COLO829 (cell line): ENCODE measurements at regions not wholly inside any gene's neighbourhood (a gene's known extent, or its start where the extent isn't known, plus 50 kb on each side); places are given as distances from the start of the nearest gene placed in this dataset.

ENCODE experiments used
- DNase-seq: peaks from one replicate; pipeline ENCODE4 v3.0.0; 2012; ENCODE audit warnings: low spot score

DNA sequence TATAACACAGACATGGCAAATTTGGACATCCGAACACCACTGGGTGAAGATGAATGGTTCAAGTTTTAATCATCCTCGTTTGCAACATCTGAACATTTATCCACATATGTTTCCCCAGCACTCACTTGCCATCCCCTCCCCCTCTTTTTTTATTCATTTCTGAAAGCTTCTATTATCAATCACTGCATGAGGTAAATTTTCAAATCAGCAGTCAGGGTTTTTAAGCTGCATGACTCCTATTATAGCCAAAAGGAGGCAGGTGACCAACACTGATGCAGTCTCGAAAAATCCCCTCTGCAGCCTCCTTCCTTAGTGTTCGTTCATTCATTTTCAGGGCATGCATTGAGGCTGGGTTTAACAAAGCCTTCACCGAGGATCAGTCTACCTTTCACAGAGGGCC is 530.8 kb upstream of the JARID2 start:
- no peak for DNase-seq

DNA sequence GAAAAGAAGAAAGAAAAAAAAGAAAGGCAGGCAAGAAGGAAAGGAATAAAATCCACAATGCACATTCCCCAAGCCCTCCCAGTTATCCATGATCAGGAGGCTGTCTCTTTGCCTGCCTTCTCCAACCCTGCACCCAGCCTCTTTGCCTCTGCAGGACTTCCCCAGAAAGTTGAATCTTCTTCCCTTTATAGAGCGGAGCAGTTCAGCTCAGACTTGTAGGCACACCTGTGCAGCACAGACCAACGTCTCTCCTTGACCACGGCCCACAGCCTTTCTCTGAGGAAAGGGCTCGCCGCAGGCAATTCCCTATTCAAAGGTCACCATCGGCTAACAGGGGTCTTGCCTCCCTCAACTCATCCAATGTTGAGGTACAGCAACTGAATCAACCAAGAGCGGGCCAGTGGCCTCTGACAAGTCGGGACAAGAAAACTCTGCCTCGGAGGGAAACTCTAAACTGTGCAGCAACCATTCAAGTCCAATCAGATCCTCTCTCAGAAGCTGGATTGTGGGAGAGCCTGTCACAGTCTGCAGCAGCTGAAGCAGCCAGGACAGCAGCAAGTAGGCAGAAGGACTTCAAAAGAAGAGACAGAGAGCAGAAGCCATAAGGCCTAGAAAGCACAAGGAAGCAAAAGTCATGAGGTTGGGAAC is 529.2 kb upstream of the JARID2 start:
- no peak for DNase-seq

DNA sequence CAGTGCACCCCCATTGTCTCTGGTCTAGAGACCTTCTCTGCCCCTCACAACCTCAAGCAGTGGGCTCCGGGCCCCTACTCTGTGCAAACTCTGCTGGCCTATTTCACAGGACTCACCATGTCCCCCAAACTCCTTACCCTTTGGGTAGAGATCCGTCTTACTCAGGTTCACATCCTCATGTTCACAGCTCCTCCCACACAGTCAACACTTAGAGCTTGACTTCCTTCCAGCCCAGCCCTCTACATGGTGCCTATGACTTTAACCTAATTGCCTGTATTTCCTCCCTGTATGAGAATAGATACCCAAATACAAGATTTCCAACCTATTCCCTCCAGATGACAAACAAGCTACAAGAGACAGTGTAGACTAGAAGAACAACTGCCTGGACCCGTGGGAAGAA is 528.6 kb upstream of the JARID2 start:
- no peak for DNase-seq

DNA sequence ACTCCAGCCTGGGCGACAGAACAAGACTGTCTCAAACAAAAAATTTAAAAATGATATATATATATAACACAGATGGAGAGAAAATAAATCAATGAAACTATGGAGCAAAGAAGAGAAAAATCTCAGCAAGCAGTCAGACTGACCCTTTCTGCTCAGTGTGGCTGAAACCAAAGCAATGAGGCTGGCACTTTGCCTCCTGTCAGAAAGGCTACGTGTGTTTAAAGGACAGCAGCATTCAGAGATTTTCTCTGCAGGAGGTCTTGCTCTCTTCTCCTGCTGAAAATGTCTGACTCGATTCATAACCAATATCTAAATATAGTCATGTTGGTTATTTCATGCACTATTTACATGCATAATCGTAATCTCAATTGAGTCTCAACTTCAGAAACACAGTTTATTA is 527.0 kb upstream of the JARID2 start:
- no peak for DNase-seq

DNA sequence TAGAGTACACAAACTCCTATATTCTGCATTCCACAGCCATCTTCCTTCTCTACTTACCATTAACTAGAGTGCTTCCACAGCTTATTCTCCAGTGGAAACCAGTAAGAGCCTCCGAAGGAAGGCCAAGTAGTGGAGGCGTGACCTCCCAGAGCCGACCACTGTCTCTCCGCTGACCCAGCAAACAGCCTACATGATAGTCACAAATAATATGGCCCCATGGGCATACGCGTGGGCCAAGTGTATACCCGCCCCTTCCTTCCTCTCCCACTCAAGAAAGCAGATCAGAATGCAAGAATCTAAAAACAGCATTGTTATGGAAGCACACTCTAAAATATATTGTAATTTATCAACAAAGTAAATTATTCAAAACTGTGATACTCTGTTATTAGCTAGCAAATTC is 526.6 kb upstream of the JARID2 start:
- no peak for DNase-seq

DNA sequence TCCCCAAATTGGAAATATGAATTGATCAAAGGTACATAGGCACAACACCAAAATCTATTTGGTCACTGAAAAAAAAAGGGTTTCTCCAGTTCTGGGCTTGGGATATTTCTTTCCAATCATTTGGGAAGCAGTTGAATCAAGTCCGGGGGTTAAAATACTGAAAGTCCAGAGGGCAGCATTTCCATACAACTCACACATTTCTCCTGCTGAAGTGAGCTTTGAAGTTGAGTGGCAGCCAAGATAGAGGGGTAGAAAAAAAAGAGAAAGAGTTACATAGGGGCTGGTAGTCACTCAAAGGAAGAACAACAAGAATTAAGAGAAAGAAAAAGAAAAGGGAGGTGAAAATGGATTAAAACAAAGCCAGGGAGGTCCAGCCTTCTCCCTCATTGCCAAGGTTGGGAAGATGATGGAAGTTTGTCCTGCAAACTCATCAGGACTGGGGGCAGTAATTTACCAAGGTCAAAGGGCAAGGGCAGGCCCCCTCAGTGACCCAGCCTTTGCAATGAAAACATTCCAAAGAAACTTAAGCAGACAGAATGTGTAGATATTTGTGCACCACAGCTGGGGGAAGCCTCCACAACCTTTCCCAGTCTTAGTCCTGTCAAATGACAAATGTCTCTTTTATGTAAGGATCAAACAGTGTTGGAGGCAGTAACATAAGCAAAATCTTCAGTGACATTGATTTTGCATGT is 525.3 kb upstream of the JARID2 start:
- DNase-seq, result no peak

DNA sequence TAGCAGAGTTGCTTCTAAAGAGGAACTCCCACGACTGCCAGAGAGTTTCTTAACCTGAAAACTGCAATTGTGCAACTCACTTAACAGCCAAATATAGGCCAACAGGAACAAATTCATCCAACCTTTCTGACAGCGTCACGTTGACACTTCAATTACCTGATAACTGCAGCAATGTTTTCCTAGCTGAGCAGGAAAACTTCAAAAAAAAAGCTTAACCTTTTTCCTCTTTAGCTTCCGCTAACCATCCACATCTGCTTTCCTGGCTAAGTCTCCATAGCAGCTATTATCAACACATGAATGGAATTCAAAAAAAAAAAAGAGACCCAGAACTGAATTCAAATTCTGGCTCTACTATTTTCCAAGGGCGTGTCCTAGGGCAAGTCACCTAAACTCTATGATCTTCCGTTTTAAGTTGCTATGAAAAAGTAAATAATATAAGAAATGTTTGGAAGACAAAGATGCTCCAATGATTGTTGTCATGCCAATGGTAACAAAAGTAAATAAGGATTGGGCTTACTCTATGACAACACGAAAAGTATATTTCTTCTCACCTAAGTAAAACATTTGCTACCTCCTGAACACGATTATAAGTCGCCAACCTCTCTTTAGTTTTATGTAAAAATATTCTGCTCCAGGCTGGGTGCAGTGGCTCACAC is 524.6 kb upstream of the JARID2 start:
- no peak for DNase-seq

DNA sequence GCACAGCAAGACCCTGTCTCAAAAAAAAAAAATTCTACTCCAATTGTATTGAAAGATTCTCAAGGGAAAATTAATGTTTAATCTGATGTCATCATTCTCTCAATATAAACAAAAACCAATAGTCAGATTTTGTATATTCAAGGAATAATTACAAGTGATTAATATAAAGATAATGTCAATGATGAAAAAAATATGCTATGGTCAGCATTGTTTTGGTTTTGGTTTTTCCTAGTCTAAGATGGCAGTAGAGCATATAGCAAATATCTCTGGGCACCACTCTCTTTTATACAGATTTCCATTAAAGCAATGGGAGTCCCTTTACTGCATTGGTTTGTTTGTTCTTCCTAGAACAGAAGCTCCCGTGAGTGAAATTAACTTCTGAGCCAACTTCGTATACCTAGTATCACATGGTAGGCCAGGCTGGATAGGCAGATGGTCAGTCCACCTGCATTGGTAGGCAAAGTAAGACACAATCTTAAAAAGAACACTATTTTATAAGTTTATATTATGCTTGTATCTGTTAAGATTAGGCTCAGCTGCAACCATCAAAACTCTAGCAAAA is 523.8 kb upstream of the JARID2 start:
- no peak for DNase-seq

DNA sequence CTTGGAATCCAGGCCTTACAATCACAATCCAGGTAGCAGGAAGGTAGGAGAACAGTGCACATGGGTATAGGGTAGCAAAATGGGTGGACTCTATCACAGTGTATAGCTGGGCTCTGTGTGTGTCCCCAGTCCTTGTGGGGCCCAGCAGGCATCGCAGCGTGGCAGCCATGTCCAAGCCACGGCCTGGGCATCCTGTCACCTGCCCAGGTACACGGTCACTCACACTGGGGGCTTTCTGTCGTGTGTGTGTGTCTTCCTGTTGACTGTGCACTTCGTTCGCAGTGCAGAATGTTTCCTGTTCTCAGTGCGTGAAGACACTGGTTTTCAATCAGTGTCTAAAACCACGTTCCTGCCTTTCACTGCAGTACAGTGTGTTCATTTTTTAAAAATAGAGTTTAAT is 523.2 kb upstream of the JARID2 start:
- no peak for DNase-seq

DNA sequence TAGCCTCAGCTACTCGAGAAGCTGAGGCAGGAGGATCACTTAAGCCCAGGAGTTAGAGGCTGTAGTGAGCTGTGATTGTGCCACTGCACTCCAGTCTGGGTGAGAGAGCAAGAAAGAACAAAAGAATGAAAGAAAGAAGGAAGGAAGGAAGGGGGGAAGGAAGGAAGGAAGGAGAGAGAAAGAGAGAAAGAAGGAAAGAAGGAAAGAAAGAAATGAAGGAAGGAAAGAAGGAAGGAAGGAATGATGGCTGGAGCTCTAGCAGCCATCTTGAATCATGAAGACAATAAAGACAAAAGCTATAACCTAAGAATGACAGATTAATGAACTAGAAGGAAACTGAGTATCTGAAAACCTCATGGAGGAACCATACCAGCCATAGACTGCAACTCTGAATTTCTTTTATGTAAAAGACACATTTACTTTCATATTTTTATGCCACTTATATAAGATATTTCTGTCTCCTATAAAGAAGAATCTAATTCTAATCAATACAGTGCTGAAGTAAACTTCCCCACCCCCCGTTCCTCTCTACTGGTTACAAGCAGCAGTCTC is 522.3 kb upstream of the JARID2 start:
- no peak for DNase-seq

DNA sequence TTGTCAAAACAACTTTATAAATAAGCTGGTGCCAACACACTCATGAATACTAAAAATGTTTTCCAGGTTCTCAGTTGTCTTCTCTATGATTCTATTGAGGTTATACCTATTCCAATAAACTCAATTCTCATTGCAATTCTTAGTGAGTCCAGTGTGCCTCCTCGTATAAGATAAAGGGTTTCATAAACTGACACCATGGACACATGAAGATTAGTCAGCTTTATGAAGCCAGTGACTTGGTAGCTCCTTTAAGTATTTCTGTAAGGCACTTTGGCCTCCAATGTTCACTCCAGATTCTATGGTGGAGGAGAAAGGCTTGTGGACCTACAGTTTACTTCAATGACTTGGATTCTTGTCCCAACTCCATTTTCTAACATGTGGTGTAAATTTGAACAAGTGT is 521.3 kb upstream of the JARID2 start:
- DNase-seq, result no peak

DNA sequence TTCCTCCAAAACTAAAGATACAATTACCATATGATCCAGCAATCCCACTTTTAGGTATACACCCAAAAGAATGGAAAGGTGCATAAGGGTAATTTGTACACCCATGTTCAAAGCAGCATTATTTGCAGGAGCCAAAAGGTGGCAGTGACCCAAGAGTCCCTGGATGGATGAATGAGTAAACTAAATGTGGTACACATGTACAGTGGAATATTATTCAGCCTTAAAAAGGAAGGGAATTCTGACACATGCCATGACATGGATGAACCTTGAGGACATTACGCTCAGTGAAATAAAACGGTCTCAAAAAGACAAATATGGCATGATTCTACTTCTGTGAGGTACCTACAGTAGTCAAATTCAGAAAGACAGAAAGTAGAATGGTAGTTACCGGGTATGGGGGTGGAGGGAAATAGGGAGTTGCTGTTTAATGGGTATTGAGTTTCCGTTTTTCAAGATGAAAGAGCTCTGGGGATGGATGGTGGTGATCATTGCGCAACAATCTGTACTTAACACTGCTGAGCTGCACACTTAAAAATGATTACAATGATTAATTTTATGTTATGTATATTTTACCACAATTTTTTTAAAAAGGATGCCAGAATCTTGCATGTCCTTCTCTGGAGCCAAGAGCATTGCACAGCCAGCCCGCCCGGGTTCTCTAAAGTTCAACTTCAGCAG is 518.9 kb upstream of the JARID2 start:
- no peak for DNase-seq

DNA sequence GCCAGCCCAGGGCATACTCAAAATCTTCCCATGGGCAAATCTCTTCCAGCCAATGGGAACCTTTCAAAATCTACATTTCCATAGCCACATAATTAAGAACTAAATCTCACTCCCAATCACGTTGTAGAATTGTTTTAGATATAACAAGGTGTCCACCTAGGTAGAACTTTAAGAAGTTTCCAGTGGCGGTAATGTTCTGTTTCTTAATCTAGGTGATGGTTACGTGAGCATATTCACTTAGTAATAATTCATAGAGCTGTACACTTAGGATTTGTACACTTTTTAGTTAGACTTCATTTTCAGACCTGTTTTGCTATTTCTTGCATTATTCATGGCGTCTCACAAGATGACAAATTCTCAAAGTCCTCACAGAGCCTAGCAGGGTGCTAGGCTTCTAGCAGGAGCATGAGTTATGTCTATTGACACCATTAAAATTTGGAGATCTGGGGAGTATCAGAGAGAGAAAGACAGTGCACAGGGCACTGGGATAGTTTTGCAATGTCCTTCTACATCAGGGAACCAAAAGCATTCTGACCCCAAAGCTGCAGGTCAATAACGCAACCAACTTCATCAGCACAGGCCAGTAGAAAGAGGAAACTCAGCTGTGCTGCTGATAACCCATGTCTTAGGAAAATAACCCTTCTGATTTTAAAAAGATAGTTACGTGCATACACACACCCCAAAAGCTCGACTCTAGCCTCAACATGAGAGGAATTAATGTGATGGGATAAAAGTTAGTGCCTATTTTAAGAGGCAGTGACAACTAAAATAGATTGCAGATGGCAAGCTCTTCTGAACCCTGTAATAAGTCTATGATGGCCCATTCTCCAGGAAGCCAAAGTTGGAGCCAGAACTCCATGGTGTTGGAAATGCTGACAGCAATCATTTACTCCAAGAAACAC is 518.1 kb upstream of the JARID2 start:
- no peak for DNase-seq

DNA sequence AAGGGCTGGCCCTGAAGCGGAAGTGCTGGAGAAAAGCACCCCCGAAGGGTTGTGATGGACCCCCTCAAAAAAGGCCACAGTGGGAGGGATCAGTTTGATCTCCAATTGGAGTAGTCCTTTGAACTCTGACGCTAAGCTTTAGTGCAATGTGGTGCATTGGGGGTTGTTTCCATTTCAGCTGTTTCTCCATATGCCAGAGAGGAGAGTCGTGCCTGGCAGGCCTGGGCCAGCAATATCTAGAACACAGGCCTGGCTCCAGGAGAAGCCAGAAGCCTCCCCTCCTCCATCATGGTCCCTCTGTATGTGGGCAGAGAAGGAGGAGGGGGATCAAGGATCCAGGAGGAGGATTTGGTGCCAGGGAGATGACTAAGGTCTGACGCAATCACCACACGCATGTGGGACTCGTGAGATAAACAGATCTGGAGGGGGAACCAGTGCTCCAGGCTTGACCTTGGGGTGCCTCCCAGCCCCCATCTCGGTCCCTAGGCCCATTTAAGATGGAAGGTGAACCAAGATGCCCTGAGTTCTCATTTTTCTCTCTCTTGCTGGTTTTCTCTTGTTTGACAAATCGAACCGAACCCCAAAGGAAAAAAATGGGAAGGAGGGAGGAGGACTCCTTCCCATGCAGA is 517.4 kb upstream of the JARID2 start:
- DNase-seq, result no peak

DNA sequence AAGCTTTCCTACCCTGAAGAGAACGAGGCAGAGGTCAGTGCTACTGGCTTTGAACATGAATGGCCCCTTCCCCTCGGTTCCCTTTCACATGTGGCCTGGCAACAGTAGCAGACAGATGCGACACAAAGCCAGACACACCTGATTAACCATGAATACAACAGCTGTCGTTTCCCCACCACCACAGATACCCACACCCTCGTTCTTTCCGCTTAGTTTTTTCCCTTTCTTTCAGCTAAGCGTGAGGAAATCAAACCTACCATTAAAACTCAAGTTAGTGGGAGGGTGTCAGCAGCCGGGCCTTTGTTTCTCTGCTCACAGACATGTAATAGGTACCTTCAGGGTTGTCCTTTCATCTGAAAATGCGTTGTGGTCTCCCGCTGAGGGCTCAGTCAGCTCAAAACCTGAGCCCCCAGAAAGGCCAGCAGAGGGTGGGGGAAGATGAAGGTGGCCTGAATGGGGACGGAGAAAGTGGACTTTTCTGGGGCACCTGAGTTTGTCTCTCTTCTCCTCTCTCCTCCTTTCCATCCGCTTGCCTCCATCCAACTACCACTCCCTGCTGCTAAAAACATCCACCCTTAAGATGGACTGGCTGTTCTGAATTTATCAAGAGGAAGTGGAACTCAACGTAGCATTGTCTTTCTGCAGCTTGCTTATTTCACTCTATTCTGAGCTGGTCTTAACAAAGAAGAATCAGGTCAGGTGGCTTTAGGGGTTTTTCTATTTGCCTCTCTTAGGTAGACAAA is 516.6 kb upstream of the JARID2 start:
- DNase-seq, result no peak

DNA sequence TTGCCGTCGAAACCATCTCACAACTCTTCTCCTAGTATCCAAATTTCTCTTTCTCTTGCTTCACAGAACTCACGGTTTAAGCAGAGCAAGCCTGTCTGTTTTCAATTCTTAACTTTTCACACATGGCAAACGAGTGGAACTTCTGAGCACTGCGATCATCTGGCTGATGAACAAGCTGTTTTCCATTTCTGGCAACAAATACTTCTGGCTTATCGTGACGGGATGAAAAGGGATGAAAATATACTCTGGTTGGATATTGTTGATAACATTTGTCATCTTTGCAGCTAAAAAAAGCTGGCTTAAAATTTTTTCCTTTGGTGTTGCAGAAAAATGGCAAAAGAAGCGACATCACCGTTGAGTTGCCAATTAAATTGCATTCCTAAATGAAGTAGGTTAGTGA is 515.2 kb upstream of the JARID2 start:
- DNase-seq, result no peak

DNA sequence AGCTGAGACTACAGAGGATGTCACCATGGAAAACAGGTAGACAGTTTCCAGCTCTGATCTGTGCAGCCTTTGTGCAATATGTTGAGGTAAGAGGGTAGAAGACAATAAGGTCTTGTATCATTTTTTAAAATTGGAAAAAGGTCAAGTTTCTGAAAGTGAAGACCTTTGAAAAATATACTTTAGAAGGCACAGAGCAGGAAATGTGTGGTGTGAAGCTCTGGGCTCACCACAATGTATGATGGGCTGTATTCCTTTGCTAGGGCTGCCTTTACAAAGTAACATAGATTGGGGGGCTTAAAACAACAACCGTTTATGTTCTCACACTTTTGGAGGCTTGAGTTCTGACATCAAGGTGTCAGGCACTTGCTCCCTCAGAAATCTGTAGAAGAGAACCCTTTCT is 514.3 kb upstream of the JARID2 start:
- no peak for DNase-seq

DNA sequence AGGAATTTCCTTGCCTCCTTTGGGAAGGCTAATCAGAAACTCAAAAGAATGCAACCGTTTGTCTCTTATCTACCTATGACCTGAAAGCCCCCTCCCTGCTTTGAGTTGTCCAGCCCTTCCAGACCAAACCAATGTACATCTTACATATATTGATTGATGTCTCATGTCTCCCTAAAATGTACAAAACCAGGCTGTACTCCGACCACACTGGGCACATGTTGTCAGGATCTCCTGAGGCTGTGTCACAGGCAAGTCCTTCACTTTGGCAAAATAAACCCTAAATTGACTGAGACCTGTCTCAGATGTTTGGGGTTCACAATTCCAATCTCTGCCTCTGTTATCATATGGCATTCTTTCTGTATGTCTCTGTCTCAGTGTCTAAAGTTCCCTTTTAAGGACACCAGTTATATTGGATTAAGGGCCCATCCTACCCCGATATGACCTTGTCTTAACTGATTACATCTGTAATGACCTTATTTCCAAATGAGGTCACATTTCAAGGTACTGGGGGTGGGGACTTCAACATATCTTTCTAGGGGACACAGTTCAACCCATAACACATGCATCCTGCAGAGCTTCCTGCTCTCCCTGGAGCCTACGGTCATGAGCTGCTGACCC is 513.5 kb upstream of the JARID2 start:
- DNase-seq, result no peak

DNA sequence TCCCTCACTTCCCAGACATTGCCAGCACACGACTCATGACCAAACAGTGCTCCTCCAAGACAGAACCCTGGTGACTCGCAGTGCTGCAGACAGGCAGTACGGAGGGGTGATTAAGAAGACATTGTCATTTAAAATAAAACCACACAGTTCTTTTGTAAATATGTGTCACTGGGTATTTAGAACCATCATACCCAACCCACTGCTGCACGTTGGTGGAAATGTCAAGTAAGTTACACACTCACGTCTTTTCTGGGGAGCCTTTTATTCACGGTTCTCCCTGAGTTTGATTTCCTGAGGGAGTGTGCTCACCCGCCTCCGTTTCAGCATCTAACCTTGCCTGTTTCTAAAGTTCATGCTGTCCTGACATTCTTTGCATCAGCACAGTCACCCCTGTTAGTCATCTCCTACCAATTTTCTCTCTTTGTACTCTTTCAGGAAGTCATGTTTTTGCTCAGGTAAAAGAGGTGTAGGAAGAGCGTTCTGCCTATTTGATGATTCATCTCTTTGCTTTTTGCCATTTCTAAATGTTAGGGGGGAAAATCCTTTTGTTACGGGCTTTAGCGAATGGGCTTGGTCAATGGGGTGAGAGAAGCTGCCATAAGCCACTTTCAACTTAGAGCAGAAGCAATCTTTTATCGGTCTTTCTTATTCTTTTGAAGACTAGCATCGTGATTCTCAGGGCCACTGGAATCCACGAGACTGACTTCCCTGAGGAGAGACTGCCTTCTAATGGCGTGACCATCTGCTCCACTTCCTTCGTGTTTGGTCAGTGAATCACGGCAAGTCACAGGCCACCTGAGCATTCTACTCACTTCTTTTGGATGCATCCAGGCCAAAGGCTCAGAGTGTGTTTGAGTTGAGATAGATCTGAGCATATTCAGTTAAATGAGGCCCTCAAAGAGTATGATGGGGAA is 512.8 kb upstream of the JARID2 start:
- DNase-seq, result peak; percentile 48
